Erythroblast (primary cell): ENCODE measurements at regions not wholly inside any gene's neighbourhood (a gene's known extent, or its start where the extent isn't known, plus 50 kb on each side); places are given as distances from the start of the nearest gene placed in this dataset.

Experiments
- GATA1 ChIP-seq: IDR thresholded peaks from 2 replicates; pipeline ENCODE4 v1.6.1; 2011; ENCODE audit warnings: low read depth, mild to moderate bottlenecking, control low read depth, low read length, moderate library complexity
- POLR2A ChIP-seq: IDR thresholded peaks from 2 replicates; pipeline ENCODE4 v1.6.1; 2011; ENCODE audit warnings: mild to moderate bottlenecking, low read length

DNA sequence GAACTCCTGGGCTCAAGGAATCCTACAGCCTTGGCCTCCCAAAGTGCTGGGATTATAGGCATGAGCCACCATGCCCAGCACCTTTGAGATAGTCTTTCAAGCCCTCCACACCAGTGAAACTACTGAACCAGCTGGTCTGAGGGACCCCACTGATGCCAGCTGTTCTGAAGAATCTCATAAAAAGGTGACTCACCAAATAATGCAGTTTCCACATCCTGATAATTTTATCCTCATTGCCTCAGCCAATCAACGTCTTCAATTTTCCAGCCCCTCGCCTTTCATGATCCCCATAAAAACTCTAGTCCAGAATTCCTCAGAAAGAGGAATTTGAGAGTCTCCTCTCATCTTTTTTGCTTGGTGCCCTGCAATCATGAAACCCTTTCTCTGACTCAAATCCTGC lies 1691.6 kb upstream of the LRRTM3 start:
- TF ChIP-seq POLR2A, result no peak
- no peak for TF ChIP-seq GATA1
